Keratinocyte (primary cell): ENCODE measurements at regions not wholly inside any gene's neighbourhood (a gene's known extent, or its start where the extent isn't known, plus 50 kb on each side); places are given as distances from the start of the nearest gene placed in this dataset.

Source experiments
- CTCF ChIP-seq, 3 experiments: IDR thresholded peaks in 1 of 3; conservative IDR thresholded peaks in 1 of 3; optimal IDR thresholded peaks in 1 of 3; 2 replicates in 2 of 3; 3 replicates in 1 of 3; pipeline versions ENCODE3 to v1.5.1; 2011; ENCODE audit warnings: low read length in 3 of 3, mild to moderate bottlenecking in 3 of 3, moderate library complexity in 2 of 3, control low read depth in 1 of 3, inconsistent platforms in 1 of 3; ENCODE audit not compliant: insufficient read depth in 2 of 3; ENCODE audit errors: extremely low read depth in 1 of 3
- EZH2 ChIP-seq: IDR thresholded peaks from one replicate; pipeline ENCODE4 v1.6.1; 2012; ENCODE audit warnings: inconsistent platforms, mild to moderate bottlenecking, low read length, moderate library complexity

GRCh38 chr2:118380915-118381653 is 292.8 kb downstream of the INSIG2 start:
- TF ChIP-seq EZH2 (no peak), CTCF (optimal IDR thresholded peaks at IDR 0.05 in 1 of 3, IDR thresholded peaks at IDR 0.05 in 1 of 3, conservative IDR thresholded peaks at IDR 0.05 in 1 of 3; ENCODE audit: extremely low read depth in 1 of 3, insufficient read depth in 2 of 3, low read length in 3 of 3) (no peak)
